Peyer's patch (tissue), 4 donors: ENCODE measurements at regions not wholly inside any gene's neighbourhood (a gene's known extent, or its start where the extent isn't known, plus 50 kb on each side); places are given as distances from the start of the nearest gene placed in this dataset.

Experiments used
- DNase-seq, 3 donors: peaks; one replicate each; pipeline ENCODE4 v3.0.0-alpha.2; 2017 to 2019
- H3K27ac ChIP-seq, 4 donors: fragments of 200-600 bp; sonication (generic); one replicate each; pipeline ENCODE4 v1.5.1; 2016 to 2019
- H3K27me3 ChIP-seq, 2 donors: fragments of 200-600 bp; sonication (generic); one replicate each; pipeline ENCODE4 v1.5.1; 2019
- H3K36me3 ChIP-seq, 3 donors: fragments of 200-600 bp; sonication (generic); one replicate each; pipeline ENCODE4 v1.5.1; 2016 to 2019
- H3K4me1 ChIP-seq, 4 donors: fragments of 200-600 bp; sonication (generic); one replicate each; pipeline ENCODE4 v1.5.1; 2016 to 2019
- H3K4me3 ChIP-seq, 4 donors: fragments of 200-600 bp; sonication (generic); 1 replicate in 3 of 4; 2 replicates in 1 of 4; pipeline ENCODE4 v1.5.1; 2016 to 2019; ENCODE audit warnings: mild to moderate bottlenecking in 1 of 4
- H3K9me3 ChIP-seq, 4 donors: fragments of 200-600 bp; sonication (generic); one replicate each; pipeline ENCODE4 v1.5.1; 2016 to 2019; ENCODE audit warnings: mild to moderate bottlenecking in 1 of 4
- CTCF ChIP-seq, 6 experiments: fragments of 450-650 bp in 4 of 6; fragments of 200-600 bp in 2 of 6; sonication (generic) in 1 of 6; IDR thresholded peaks; one replicate each; pipeline ENCODE4 v1.5.1; 2017 to 2019; ENCODE audit warnings: antibody characterized with exemption in 6 of 6, mild to moderate bottlenecking in 3 of 6, moderate library complexity in 1 of 6
- POLR2A ChIP-seq, 2 donors: fragments of 450-650 bp; IDR thresholded peaks; one replicate each; pipeline ENCODE4 v1.5.1; 2017; ENCODE audit warnings: antibody characterized with exemption in 2 of 2, mild to moderate bottlenecking in 2 of 2, moderate library complexity in 2 of 2

GRCh38 chr4:187354740-187355139, 631.1 kb upstream of the FAT1 start:
- no peak overlapping the region for H3K4me3 ChIP-seq
- no peaks in the 10 kb centered on the region for H3K36me3 ChIP-seq
- H3K27me3 ChIP-seq = no peaks in the 10 kb centered on the region
- no peaks in the 10 kb centered on the region for H3K4me1 ChIP-seq
- DNase-seq = no peak
- TF ChIP-seq CTCF (IDR thresholded peaks at IDR 0.05) (no peak), POLR2A (IDR thresholded peaks at IDR 0.05) (no peak)
- H3K27ac ChIP-seq = no peak overlapping the region
- no peaks in the 10 kb centered on the region for H3K9me3 ChIP-seq

- Histone ChIP-seq H3K36me3 (no peaks in the 10 kb centered on the region), H3K27me3 (no peaks in the 10 kb centered on the region), H3K4me3 (no peak overlapping the region), H3K27ac (no peak overlapping the region), H3K9me3 (no peaks in the 10 kb centered on the region), H3K4me1 (no peaks in the 10 kb centered on the region)
- no peak for TF ChIP-seq CTCF (IDR thresholded peaks at IDR 0.05)
- no peak for TF ChIP-seq POLR2A (IDR thresholded peaks at IDR 0.05)
- DNase-seq = no peak
These were observed 633.5 kb upstream of the FAT1 start for GRCh38 chr4:187357045-187357643.

GRCh38 chr4:187357821-187358220, 634.2 kb upstream of the FAT1 start:
- Histone ChIP-seq H3K27ac (no peak overlapping the region), H3K36me3 (no peaks in the 10 kb centered on the region), H3K4me1 (no peaks in the 10 kb centered on the region), H3K4me3 (no peak overlapping the region), H3K27me3 (no peaks in the 10 kb centered on the region), H3K9me3 (no peaks in the 10 kb centered on the region)
- TF ChIP-seq CTCF (IDR thresholded peaks at IDR 0.05) (no peak), POLR2A (IDR thresholded peaks at IDR 0.05) (no peak)
- no peak for DNase-seq

GRCh38 chr4:187362937-187363857, 632.4 kb upstream of the ZFP42 start:
- TF ChIP-seq POLR2A (IDR thresholded peaks at IDR 0.05) = no peak
- Histone ChIP-seq H3K4me1 (no peaks in the 10 kb centered on the region), H3K4me3 (no peak overlapping the region), H3K27ac (no peak overlapping the region), H3K9me3 (no peaks in the 10 kb centered on the region), H3K36me3 (no peaks in the 10 kb centered on the region), H3K27me3 (no peaks in the 10 kb centered on the region)
- no peak for DNase-seq

- DNase-seq = no peak
- H3K4me1 ChIP-seq = no peaks in the 10 kb centered on the region
- H3K27me3 ChIP-seq = no peaks in the 10 kb centered on the region
- no peaks in the 10 kb centered on the region for H3K9me3 ChIP-seq
- TF ChIP-seq CTCF (IDR thresholded peaks at IDR 0.05) = no peak
- no peak for TF ChIP-seq POLR2A (IDR thresholded peaks at IDR 0.05)
- H3K4me3 ChIP-seq = no peak overlapping the region
- H3K27ac ChIP-seq = no peak overlapping the region
- no peaks in the 10 kb centered on the region for H3K36me3 ChIP-seq
These were observed 631.2 kb upstream of the ZFP42 start for GRCh38 chr4:187364401-187364800.

- no peak for TF ChIP-seq POLR2A (IDR thresholded peaks at IDR 0.05)
- no peak for TF ChIP-seq CTCF (IDR thresholded peaks at IDR 0.05)
- no peak overlapping the region for H3K27ac ChIP-seq
- no peaks in the 10 kb centered on the region for H3K36me3 ChIP-seq
- H3K4me1 ChIP-seq = no peaks in the 10 kb centered on the region
- H3K9me3 ChIP-seq = no peaks in the 10 kb centered on the region
- no peak overlapping the region for H3K4me3 ChIP-seq
- DNase-seq = no peak
- no peaks in the 10 kb centered on the region for H3K27me3 ChIP-seq
These were observed 630.7 kb upstream of the ZFP42 start for GRCh38 chr4:187364851-187365250.
